GM18517 (cell line): ENCODE measurements at regions not wholly inside any gene's neighbourhood (a gene's known extent, or its start where the extent isn't known, plus 50 kb on each side); places are given as distances from the start of the nearest gene placed in this dataset.
"Not testable (repeated sequence)": the region's sequence is repeated elsewhere in the genome, so short reads cannot be mapped to it uniquely, and the experiment has no call there.

Source experiments
- ATAC-seq: cut with Tn5 transposase; IDR thresholded peaks from one replicate; pipeline ENCODE4 v1.9.1; 2021; ENCODE audit warnings: mild to moderate bottlenecking, moderate library complexity; ENCODE audit not compliant: unreplicated experiment

GRCh38 chr2:17373041-17373440 is 145.2 kb downstream of the RAD51AP2 start:
- no peak for ATAC-seq

- ATAC-seq: no peak
Observed at GRCh38 chr2:17363846-17364245, 154.4 kb downstream of the RAD51AP2 start.

GRCh38 chr2:17362956-17363355 is 155.3 kb downstream of the RAD51AP2 start:
- ATAC-seq: no peak

- peak; percentile 98 for ATAC-seq
Observed at GRCh38 chr2:17355608-17356329, 162.5 kb downstream of the RAD51AP2 start.

- no peak for ATAC-seq
Observed at GRCh38 chr2:17353263-17353662, 165.0 kb downstream of the RAD51AP2 start.

- ATAC-seq: not testable (repeated sequence)
Observed at GRCh38 chr2:17342692-17343091, 175.5 kb downstream of the RAD51AP2 start.

GRCh38 chr2:17337507-17337906 is 180.7 kb downstream of the RAD51AP2 start:
- ATAC-seq: no peak

- no peak for ATAC-seq
Observed at GRCh38 chr2:17336458-17336857, 181.8 kb downstream of the RAD51AP2 start.

GRCh38 chr2:17334300-17334699 is 183.9 kb downstream of the RAD51AP2 start:
- no peak for ATAC-seq

GRCh38 chr2:17331636-17332035 is 186.6 kb downstream of the RAD51AP2 start:
- ATAC-seq: no peak

GRCh38 chr2:17328161-17328560 is 190.1 kb downstream of the RAD51AP2 start:
- ATAC-seq: no peak

GRCh38 chr2:17327649-17328048 is 190.6 kb downstream of the RAD51AP2 start:
- ATAC-seq: no peak

- no peak for ATAC-seq
Observed at GRCh38 chr2:17326717-17327116, 191.5 kb downstream of the RAD51AP2 start.

GRCh38 chr2:17323697-17324096 is 194.5 kb downstream of the RAD51AP2 start:
- no peak for ATAC-seq

GRCh38 chr2:17322461-17322860 is 195.8 kb downstream of the RAD51AP2 start:
- ATAC-seq: no peak

- no peak for ATAC-seq
Observed at GRCh38 chr2:17319090-17319489, 199.2 kb downstream of the RAD51AP2 start.

- ATAC-seq: no peak
Observed at GRCh38 chr2:17318013-17318412, 200.2 kb downstream of the RAD51AP2 start.

- no peak for ATAC-seq
Observed at GRCh38 chr2:17317439-17317976, 200.7 kb downstream of the RAD51AP2 start.

GRCh38 chr2:17313261-17313660 is 205.0 kb downstream of the RAD51AP2 start:
- no peak for ATAC-seq

- no peak for ATAC-seq
Observed at GRCh38 chr2:17311771-17312511, 206.3 kb downstream of the RAD51AP2 start.

GRCh38 chr2:17311106-17311619 is 207.1 kb downstream of the RAD51AP2 start:
- no peak for ATAC-seq
